ENCODE measurements at regions not wholly inside any gene's neighbourhood (a gene's known extent, or its start where the extent isn't known, plus 50 kb on each side); places are given as distances from the start of the nearest gene placed in this dataset.
A peak's percentile ranks its signal among the peaks of the same experiment; 100 is the strongest.
"Not testable (repeated sequence)": the region's sequence is repeated elsewhere in the genome, so short reads cannot be mapped to it uniquely, and the experiment has no call there.

- no peak for DNase-seq
Measured at GRCh38 chr12:94856324-94856723, 147.2 kb downstream of the NDUFA12 start.

DNA sequence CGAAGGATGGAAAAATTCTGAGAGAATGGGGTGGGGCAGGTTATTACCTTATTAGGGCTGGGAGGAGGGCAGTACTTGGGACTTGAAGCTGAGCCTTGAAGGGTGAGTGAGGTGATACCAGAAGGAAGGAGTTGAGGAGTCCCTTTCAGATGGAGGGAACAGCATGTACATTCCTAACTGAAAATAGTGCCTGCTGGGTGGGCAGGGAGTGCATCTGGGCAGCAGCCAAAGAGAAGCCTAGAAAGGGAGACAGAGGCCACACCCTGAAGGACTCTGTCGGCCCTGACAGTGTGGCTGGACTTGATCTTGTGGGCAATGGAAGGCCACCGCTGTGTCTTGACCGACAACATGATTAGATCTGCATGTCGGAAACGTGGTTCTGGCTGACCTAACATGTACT is 147.6 kb downstream of the NDUFA12 start:
- DNase-seq = no peak

GRCh38 chr12:94851396-94852028 is 152.0 kb downstream of the NDUFA12 start:
- no peak for DNase-seq

- no peak for DNase-seq
Measured at GRCh38 chr12:94849411-94849976, 154.0 kb downstream of the NDUFA12 start.

DNA sequence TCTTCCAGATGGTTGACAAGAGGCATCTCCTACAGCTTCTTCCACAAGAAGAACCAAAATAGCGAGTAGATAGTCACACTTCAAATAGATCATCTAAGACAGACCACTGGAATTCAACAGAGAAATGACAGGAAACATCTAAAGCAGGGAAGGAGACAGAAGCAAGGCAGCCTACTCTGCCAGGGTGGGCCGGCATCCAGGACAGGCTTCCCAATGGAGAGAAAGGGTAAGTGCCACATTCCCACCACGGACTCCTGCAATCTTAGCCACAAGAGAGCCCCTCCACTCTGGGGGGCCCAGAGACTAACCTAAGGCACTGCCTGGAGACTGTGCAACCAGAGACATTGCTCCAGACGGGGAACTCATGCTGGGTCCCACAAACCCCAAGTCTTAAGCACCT is 154.5 kb downstream of the NDUFA12 start:
- no peak for DNase-seq

GRCh38 chr12:94845110-94845509 is 158.4 kb downstream of the NDUFA12 start:
- no peak for DNase-seq

- no peak for DNase-seq
Measured at GRCh38 chr12:94844452-94844851, 159.0 kb downstream of the NDUFA12 start.

GRCh38 chr12:94841904-94842610 is 161.4 kb downstream of the NDUFA12 start:
- no peak for DNase-seq

GRCh38 chr12:94841177-94841576 is 162.3 kb downstream of the NDUFA12 start:
- no peak for DNase-seq

DNA sequence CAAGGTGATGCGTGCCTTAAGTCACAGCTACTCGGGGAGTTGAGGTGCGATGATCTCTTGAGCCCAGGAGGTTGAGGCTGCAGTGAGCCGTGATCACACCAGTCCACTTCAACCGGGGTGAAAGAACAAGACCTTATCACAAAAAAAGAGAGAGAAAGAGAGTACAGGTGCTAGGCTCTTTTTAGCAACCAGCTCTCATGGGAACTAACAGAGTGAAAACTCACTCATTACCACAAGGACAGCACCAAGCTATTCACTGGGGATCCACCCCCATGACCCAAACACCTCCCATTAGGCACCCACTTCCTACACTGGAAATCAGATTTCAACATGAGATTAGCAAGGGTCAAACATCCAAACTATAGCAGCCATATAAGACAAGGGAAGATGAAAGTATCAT is 164.2 kb downstream of the NDUFA12 start:
- no peak for DNase-seq

- DNase-seq = not testable (repeated sequence)
Measured at GRCh38 chr12:94836952-94837670, 166.4 kb downstream of the NDUFA12 start.

GRCh38 chr12:94834036-94834625 is 169.4 kb downstream of the NDUFA12 start:
- DNase-seq = no peak

GRCh38 chr12:94832780-94833681 is 170.5 kb downstream of the NDUFA12 start:
- DNase-seq = peak; percentile 91

GRCh38 chr12:94832105-94832504 is 171.4 kb downstream of the NDUFA12 start:
- no peak for DNase-seq

- no peak for DNase-seq
Measured at GRCh38 chr12:94831081-94831751, 172.3 kb downstream of the NDUFA12 start.

GRCh38 chr12:94829552-94829951 is 173.9 kb downstream of the NDUFA12 start:
- no peak for DNase-seq

DNA sequence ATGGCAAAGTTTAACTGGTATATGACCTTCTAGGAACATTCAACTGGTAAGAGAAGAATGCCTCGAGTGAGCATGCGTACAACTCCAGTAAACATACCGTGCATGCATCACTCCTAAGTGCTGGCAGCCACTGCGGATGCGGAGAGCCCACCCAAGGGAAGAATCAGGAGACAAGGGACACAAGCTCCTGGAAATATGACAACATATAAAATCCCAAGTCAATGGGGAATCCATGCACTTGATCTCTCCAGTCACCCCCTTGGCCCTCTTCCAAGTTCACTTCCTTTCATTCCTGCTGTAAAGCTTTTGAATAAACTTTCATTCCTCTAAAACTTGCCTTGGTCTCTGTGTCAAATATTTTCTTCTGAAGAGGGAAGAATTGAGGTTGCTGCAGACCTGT is 168.7 kb upstream of the TMCC3 start:
- no peak for DNase-seq

DNA sequence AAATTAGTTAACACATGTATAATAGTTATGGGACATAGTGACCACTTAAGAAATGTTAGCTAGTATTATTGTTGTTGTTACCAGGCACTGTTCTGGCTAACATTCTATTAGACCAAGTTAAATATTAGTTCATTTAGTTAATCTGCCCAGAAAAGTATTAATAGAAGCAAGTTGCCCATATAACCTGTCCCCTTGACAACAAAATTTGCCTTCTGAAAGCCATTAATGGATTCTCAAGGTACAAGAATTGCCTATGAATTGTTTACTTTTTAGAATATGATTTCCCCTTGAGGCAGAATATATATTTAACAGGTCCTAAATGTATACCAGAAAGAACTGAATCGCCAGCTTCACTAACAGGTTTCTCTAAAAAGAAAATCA is 167.3 kb upstream of the TMCC3 start:
- DNase-seq = no peak

GRCh38 chr12:94817201-94817600 is 166.8 kb upstream of the TMCC3 start:
- not testable (repeated sequence) for DNase-seq

DNA sequence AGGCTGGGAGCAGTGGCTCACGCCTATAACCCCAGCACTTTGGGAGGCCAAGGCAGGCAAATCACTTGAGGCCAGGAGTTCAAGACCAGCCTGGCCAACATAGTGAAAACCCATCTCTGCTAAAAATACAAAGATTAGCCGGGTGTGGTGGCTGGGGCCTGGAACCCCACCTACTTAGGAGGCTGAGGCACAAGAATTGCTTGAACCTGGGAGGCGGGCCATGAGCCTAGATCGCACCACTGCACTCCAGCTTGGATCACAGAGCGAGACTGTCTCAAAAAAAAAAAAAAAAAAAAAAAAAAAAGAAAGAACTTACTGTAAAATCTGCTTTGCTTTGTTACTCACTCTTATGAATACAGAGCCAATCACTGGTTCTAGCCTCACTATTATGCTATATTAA is 166.4 kb upstream of the TMCC3 start:
- DNase-seq = not testable (repeated sequence)

GRCh38 chr12:94815958-94816357 is 165.6 kb upstream of the TMCC3 start:
- DNase-seq = no peak

DNA sequence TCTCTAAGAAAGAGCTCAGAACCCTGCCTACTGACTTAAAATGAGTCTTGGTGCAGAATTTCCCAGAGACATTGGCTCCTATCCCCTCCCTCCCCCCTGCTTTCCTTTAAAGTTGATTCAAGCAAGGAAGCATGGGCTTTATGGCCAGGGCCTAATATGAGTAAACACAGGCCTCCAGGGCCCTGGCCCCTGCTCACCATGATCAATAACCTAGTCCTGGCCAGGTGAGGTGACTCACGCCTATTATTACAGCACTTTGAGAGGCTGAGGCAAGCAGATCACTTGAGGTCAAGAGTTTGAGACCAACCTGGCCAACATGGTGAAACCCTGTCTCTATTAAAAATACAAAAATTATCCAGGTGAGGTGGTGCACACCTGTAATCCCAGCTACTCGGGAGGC is 165.1 kb upstream of the TMCC3 start:
- DNase-seq = no peak
